ENCODE measurements at regions not wholly inside any gene's neighbourhood (a gene's known extent, or its start where the extent isn't known, plus 50 kb on each side); places are given as distances from the start of the nearest gene placed in this dataset.

- TF ChIP-seq CTCF (conservative IDR thresholded peaks at IDR 0.05; ENCODE audit: low read length) (no peak), EZH2phosphoT487 (IDR thresholded peaks at IDR 0.05; ENCODE audit: borderline replicate concordance, low read depth, low read length) (no peak)
These were observed 138.9 kb upstream of the CLEC14A start for GRCh38 chr14:38394767-38395166.

Measured in OCI-LY7 (cell line).